Effector memory CD4-positive, alpha-beta T cell (primary cell): ENCODE measurements at regions not wholly inside any gene's neighbourhood (a gene's known extent, or its start where the extent isn't known, plus 50 kb on each side); places are given as distances from the start of the nearest gene placed in this dataset.

Experiments used
- DNase-seq, 3 donors: peaks; one replicate each; pipeline ENCODE4 v3.0.0-alpha.2; 2020
- H3K27ac ChIP-seq: 2 replicates; pipeline ENCODE4 v1.7.0; 2013; ENCODE audit warnings: mild to moderate bottlenecking, low read length, moderate library complexity; ENCODE audit not compliant: insufficient read depth, poor library complexity, severe bottlenecking
- H3K27me3 ChIP-seq: replicated peaks from 2 replicates; pipeline ENCODE4 v1.7.0; 2013; ENCODE audit warnings: mild to moderate bottlenecking, low read length; ENCODE audit not compliant: insufficient read depth, control insufficient read depth, poor library complexity, severe bottlenecking
- H3K36me3 ChIP-seq: 2 replicates; pipeline ENCODE4 v1.7.0; 2013; ENCODE audit warnings: mild to moderate bottlenecking, low read length, moderate library complexity; ENCODE audit not compliant: control insufficient read depth, insufficient read depth
- H3K4me1 ChIP-seq: 2 replicates; pipeline ENCODE4 v1.7.0; 2013; ENCODE audit warnings: low read length, mild to moderate bottlenecking; ENCODE audit not compliant: control insufficient read depth, insufficient read depth, poor library complexity, severe bottlenecking
- H3K4me3 ChIP-seq: 2 replicates; pipeline ENCODE4 v1.7.0; 2013; ENCODE audit warnings: low read length, low read depth, mild to moderate bottlenecking; ENCODE audit not compliant: insufficient read depth, poor library complexity, severe bottlenecking
- H3K9me3 ChIP-seq: 2 replicates; pipeline ENCODE4 v1.7.0; 2013; ENCODE audit warnings: mild to moderate bottlenecking, low read length, moderate library complexity; ENCODE audit not compliant: control insufficient read depth

DNA sequence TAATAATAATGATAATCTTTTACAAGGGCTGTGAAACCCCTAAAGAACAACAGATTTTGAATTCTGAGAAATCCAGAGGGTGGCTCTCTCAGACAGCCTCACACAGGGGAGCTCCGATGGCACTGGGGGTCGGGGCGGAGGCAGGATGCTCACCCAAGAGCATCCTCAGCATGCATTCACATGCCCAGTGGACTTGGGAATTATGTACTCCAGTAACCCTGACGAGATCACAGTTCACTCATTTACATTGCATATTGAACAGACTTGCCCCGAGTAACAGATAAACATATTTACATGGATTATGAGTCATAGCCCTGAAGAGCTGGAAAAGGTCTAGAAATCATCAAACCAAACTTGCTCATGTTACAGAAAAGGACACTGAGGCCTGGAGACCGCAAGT, 482.7 kb upstream of the JARID2 start:
- no peak overlapping the region for H3K4me3 ChIP-seq
- H3K27ac ChIP-seq: no peak overlapping the region
- no peaks in the 10 kb centered on the region for H3K36me3 ChIP-seq
- DNase-seq: no peak
- H3K27me3 ChIP-seq: no peaks in the 10 kb centered on the region
- H3K4me1 ChIP-seq: no peaks in the 10 kb centered on the region
- H3K9me3 ChIP-seq: no peaks in the 10 kb centered on the region

DNA sequence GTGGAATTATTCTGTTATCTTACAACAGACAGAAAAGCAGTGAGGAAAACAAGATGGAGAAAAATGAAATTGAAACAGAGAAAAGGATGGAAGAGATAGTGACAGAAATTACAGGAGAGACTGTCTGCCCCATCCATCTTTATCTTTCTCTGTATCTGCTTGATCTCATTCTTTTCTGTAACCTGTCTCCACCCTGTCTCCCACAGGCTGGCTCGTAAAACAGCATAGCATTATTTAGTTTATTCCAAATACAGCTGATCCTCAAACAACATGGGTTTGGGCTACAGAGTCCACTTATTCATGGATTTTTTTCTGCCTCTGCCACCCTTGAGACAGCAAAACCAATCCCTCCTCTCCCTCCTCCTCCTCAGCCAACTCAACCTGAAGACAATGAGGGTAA, 482.3 kb upstream of the JARID2 start:
- Histone ChIP-seq H3K9me3 (no peaks in the 10 kb centered on the region), H3K4me1 (no peaks in the 10 kb centered on the region), H3K27me3 (no peaks in the 10 kb centered on the region), H3K4me3 (no peak overlapping the region), H3K36me3 (no peaks in the 10 kb centered on the region), H3K27ac (no peak overlapping the region)
- no peak for DNase-seq

DNA sequence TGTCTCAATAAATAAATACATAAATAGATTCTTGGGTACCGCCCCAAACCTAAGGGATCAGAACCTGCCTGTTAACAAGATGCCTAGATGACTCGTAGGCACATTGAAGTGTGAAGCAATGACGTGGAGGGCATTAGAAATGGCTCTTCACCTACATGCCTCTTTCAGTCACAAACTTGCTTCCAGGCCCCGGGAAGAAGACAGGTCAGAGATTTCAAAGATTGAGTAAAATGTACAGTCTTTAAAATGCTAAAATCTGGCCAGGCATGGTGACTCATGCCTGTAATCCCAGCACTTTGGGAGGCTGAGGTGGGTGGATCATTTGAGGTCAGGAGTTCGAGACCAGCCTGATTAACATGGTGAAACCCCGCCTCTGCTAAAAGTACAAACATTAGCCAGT, 480.8 kb upstream of the JARID2 start:
- Histone ChIP-seq H3K27me3 (no peaks in the 10 kb centered on the region), H3K27ac (no peak overlapping the region), H3K4me1 (no peaks in the 10 kb centered on the region), H3K9me3 (no peaks in the 10 kb centered on the region), H3K36me3 (no peaks in the 10 kb centered on the region), H3K4me3 (no peak overlapping the region)
- no peak for DNase-seq

DNA sequence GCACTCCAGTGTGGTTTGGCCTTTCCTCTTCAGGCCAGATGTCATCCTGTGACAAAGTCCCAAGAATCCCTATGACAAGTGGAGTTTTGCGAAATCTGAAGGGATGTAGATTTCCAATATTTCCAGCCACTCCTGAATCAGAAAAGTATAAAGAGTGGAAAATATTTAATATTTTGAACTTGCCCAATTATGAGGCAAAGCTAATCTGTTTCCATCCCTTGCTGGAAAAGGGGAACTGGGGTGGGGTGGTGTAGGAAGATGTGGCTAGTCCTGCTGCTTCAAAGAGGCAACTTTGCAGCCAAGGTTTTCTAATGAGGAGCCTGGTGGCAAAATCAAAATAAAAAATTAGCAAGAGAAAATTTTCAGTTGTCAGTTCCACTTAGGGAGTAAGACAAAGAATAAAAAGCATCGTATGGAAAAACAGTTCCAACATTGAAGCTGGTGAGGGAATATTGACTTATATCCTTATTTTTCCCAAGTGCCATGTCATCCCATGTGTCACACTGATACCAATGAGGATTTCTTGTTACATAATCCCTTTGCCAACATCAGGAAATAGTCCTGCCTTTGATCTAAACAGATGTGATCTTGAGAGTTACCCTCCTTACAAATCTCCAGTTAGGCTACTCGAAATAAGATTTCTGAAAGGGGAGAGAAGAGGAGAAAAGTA, 480.0 kb upstream of the JARID2 start:
- Histone ChIP-seq H3K27ac (no peak overlapping the region), H3K4me3 (no peak overlapping the region), H3K9me3 (no peaks in the 10 kb centered on the region), H3K27me3 (no peaks in the 10 kb centered on the region), H3K4me1 (no peaks in the 10 kb centered on the region), H3K36me3 (no peaks in the 10 kb centered on the region)
- no peak for DNase-seq

DNA sequence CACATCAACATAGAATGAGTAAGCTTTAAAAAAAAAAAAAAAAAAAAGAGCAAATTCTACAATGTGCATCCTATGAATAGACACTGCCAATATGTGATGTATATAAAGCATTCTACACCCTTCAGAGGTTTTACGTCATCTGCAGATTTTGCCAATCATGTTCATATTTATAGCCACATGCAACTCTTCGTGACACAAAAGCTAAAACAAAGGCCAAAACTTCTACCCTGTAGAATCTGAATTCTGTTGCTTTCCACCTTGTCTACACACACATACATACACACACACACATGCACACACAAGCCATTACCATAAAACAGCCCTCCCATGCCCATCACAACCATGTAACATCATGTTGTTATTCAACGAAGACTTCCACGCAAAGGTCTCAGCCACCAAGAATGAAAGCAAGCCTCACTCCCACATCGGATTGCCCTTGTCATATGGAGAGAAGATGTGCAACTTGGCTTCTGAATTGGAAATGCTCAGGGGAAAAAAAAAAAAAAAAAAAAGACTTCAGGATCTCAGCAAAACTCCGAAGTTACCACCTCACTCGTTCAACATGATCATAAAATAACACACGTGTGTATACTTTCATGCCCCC, 479.4 kb upstream of the JARID2 start:
- no peak for DNase-seq
- H3K4me1 ChIP-seq: no peaks in the 10 kb centered on the region
- no peaks in the 10 kb centered on the region for H3K27me3 ChIP-seq
- H3K27ac ChIP-seq: no peak overlapping the region
- no peak overlapping the region for H3K4me3 ChIP-seq
- no peaks in the 10 kb centered on the region for H3K9me3 ChIP-seq
- H3K36me3 ChIP-seq: no peaks in the 10 kb centered on the region

DNA sequence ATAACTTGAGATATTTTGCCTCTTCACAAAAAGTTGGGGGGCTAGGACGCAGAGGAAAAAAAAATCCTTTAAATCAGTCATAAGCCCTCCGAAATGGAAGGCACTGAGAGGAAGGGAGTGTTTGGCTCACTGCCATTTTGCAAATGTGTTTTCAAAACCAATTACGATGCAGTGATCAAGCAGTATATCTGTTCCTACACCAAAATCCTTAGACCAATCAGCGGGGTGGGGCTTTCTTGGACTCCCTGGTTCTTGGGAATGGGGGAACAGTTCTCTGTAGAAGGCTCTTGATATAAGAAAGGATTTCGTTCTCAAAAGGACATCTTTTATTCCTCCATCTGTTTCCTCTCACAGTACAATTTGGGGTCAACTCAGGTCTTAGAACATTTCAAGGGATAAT, 478.6 kb upstream of the JARID2 start:
- no peaks in the 10 kb centered on the region for H3K4me1 ChIP-seq
- no peak overlapping the region for H3K4me3 ChIP-seq
- no peaks in the 10 kb centered on the region for H3K36me3 ChIP-seq
- no peak overlapping the region for H3K27ac ChIP-seq
- DNase-seq: no peak
- H3K27me3 ChIP-seq: no peaks in the 10 kb centered on the region
- H3K9me3 ChIP-seq: no peaks in the 10 kb centered on the region

DNA sequence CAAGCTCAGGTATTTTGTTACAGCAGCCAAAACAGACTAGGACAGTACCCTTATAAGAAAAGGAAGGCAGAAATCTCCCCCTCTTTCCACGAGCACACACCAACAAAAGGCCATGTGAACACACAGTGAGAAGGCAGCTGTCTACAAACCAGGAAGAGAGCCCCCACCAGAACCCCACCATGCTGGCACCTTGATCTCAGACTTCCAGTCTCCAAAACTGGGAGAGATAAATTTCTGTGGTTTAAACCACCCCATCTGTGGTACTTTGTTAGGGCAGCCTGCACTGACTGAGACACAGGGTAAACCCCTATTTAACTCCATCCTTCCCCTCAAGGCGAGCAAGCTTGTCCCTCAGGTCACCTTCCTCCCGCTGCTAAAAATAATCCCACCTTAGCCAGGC, 475.8 kb upstream of the JARID2 start:
- DNase-seq: no peak
- Histone ChIP-seq H3K9me3 (no peaks in the 10 kb centered on the region), H3K4me3 (no peak overlapping the region), H3K27ac (no peak overlapping the region), H3K27me3 (no peaks in the 10 kb centered on the region), H3K4me1 (no peaks in the 10 kb centered on the region), H3K36me3 (no peaks in the 10 kb centered on the region)

DNA sequence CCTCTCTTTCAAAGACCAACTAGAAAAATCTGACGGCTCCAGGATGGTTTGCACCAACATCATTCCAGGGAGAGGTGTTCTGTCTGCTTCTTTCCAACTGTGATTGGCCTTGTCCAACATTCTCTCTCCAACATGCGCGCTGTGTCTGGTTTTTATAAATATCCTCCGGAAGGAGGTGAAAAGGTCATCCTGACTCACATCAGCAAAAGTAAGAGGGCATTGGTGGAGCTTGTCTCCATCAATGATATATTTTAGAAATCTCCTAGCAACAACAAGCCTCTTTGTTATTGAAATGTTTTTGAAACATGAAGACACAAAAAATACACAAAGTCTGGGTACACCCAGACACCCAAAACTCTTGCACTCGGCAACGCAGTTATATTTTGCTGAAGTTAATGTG, 475.3 kb upstream of the JARID2 start:
- Histone ChIP-seq H3K9me3 (no peaks in the 10 kb centered on the region), H3K27me3 (no peaks in the 10 kb centered on the region), H3K27ac (no peak overlapping the region), H3K36me3 (no peaks in the 10 kb centered on the region), H3K4me1 (no peaks in the 10 kb centered on the region), H3K4me3 (no peak overlapping the region)
- DNase-seq: no peak

DNA sequence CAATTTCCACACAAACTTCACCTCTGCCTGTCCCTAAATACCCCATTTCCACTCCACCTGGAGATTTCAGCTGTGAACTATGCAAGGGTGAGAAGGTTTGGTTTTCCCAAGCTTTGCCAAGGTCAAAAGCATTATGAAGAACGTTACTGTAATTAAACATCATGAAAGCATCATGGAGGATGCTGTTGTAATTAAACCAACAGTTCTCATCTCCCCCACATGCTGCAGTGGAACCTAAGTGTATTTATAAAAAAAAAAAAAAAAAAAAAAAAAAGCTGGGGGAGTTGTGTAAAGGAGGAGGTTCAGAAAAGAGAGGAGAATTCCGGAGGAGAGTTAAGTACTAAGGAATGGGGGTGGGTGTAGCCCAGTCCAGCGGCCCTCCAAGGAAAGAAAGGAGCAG, 474.9 kb upstream of the JARID2 start:
- Histone ChIP-seq H3K4me3 (no peak overlapping the region), H3K27me3 (no peaks in the 10 kb centered on the region), H3K36me3 (no peaks in the 10 kb centered on the region), H3K9me3 (no peaks in the 10 kb centered on the region), H3K4me1 (no peaks in the 10 kb centered on the region), H3K27ac (no peak overlapping the region)
- no peak for DNase-seq

DNA sequence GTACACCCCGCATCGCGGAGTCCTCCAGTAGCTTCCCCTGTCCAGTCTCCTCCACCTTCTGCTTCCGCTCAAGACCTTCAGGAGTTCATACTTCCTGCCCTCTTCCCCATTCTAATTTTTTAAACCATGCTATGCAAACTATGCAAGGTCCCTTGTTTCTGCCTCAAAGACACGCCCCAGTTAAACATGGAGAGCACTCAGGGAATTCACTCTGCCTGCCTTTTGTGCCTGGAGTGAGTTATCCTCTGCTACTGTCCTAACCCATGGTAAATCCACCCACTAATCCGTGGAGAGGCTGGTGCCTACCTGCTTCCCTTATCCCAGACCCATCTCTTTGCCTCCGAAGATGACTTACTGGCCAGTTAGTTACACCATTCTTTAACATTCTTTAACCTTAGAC, 473.7 kb upstream of the JARID2 start:
- H3K4me3 ChIP-seq: no peak overlapping the region
- H3K9me3 ChIP-seq: no peaks in the 10 kb centered on the region
- DNase-seq: no peak
- no peaks in the 10 kb centered on the region for H3K4me1 ChIP-seq
- H3K36me3 ChIP-seq: no peaks in the 10 kb centered on the region
- H3K27ac ChIP-seq: no peak overlapping the region
- no peaks in the 10 kb centered on the region for H3K27me3 ChIP-seq
